Neural progenitor cell (in vitro differentiated cells): ENCODE measurements at regions not wholly inside any gene's neighbourhood (a gene's known extent, or its start where the extent isn't known, plus 50 kb on each side); places are given as distances from the start of the nearest gene placed in this dataset.

ENCODE experiments used
- CTCF ChIP-seq: fragments of 200-600 bp; sonication (generic); IDR thresholded peaks from 2 replicates; pipeline ENCODE4 v1.5.1; 2017; ENCODE audit warnings: antibody characterized with exemption, mild to moderate bottlenecking
- EZH2 ChIP-seq: fragments of 200-600 bp; sonication (generic); IDR thresholded peaks from 2 replicates; pipeline ENCODE4 v1.6.1; 2017; ENCODE audit warnings: antibody characterized with exemption, mild to moderate bottlenecking, moderate library complexity
- EZH2phosphoT487 ChIP-seq: fragments of 200-600 bp; sonication (generic); IDR thresholded peaks from 2 replicates; pipeline ENCODE4 v1.6.1; 2017; ENCODE audit warnings: antibody characterized with exemption

- TF ChIP-seq EZH2 (no peak), CTCF (no peak), EZH2phosphoT487 (no peak)
Measured at GRCh38 chrX:102787283-102787682, 66.7 kb downstream of the GPRASP3 start.
